NAMALWA (cell line): ENCODE measurements at regions not wholly inside any gene's neighbourhood (a gene's known extent, or its start where the extent isn't known, plus 50 kb on each side); places are given as distances from the start of the nearest gene placed in this dataset.
"Not testable (repeated sequence)": the region's sequence is repeated elsewhere in the genome, so short reads cannot be mapped to it uniquely, and the experiment has no call there.

Experiments
- DNase-seq: peaks from one replicate; pipeline ENCODE4 v3.0.0-alpha.2; 2015; ENCODE audit warnings: low spot score

DNA sequence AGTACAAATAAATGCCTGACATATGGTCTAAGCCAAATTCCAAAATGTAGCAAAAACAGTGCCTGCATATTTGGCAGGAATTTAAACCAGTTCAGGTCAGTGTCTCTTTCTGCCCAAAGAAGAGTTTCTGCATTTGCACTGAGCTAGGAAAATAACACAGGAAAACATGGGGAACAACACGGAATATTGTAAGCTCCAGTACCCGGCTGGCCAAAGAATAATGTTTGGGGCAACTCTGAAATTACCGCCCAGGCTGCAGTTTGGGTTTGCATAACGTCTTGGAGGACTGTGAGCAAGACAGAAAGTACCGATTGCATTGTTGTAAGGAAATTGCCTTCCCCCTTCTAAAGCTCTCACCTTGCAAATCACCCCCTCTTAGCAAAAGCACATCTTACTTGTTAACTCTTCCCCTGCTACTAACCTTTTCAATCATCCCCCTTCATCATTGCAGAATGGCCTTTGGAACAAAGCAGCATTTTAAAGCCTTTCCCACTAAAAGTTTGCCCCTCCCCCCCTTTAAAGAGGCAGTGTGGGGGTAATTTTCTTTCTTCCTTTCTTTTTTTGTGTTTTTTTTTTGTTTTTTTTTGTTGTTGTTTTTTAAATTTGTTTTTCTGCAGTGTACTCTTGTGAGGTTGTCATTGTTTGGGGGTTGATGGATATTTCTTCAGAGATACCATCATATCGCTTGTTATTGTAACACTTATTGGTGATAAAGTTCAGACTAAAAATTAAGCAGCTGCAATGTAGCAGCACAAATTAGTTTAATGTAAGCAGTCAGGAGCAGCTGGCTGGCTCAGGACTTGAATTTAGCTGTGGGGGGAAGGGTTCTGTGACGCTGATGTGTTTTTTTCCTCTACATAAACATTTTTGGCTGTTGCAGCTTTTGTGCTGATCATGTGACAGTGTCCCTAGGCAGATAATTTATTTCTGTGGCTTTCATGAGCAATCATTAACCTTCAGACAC, 100.0 kb upstream of the CITED2 start:
- no peak for DNase-seq

DNA sequence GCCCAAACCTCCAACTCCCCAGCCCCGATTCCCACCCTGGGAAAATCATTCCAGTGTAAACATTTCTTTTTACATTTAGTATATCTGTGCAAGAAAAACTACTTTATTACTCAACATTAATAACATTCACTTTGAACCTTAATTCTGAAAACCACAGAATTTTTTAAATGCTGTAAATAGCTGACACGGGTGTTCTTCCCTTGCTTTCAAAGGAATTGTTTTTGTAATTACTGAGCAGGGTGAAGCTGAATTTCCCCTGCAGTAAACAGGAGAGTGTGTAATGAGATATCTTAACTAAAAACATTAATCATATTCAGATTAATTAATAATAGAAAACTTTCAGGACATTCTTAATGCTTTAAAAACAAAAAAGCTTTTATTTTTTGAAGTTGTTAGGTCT, 99.3 kb upstream of the CITED2 start:
- no peak for DNase-seq

DNA sequence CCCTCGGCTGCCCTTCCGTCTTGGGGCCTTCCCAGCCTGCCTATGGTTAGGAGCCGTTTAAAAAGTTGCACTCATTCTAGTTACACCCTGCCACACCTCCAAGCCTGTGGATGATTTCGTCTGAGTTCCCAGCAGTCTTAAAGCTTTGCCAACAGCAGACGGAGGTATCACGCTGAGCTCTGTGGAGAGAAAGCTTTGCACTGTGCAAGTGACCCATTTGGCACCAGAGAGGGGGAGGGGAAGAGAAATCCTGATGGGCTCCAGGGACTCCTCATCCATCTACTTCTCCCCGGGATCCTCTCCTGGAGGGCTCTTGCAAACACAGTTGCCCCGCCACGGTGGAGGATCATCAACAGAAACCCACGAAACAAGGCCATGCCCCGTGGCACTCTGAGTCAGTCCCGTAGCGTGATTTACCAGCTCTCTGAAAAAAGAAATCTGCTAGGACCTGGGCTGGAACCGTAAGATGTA, 98.8 kb upstream of the CITED2 start:
- DNase-seq = no peak

DNA sequence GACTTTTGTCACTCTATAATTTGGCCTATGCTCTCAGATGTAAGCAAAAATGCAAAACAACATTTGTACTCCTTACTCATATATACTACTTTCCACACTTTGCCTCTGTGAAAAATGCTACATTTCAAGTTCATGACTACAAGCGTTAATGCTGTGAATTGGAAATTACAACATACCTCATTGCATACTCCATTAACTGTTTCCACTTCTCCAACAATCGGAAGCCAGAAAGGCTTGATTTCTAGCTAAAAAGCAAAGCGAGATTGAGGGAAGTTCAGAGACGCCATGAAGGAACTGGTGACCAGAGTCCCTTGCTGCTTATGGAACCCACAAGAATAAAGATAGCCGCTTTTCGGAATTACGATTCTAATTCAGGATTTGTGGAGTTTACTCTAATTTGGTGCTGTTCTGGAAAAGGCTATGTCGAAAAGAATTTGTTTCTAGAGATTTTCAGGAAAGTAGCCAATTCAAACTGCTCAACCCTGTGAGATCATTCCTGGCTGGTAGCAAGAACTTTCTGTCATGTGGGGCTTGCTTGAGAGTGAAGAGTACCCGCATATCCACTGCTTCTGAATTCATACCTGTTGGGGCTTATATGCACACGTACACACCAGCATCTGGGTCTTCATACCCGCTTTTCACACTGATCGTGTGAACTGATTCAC, 98.0 kb upstream of the CITED2 start:
- no peak for DNase-seq

DNA sequence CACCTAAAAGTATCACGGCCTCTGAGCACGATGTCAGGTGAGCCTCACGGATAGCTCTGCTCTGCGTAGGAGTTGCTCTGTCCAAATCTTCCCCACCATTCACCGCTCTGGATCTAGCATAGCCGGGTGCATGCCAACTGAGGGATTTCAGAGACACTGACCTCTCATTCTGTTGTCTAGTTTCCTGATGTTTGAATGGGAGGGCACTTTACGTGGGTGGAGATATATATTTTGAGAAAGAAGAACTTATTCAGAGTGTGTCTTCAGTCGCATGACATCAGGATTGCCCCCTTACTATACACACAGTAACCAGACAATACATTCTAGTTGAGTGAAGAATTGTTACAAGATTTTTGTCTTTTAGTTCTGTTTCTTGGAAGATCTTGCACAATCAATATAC, 96.5 kb upstream of the CITED2 start:
- no peak for DNase-seq

DNA sequence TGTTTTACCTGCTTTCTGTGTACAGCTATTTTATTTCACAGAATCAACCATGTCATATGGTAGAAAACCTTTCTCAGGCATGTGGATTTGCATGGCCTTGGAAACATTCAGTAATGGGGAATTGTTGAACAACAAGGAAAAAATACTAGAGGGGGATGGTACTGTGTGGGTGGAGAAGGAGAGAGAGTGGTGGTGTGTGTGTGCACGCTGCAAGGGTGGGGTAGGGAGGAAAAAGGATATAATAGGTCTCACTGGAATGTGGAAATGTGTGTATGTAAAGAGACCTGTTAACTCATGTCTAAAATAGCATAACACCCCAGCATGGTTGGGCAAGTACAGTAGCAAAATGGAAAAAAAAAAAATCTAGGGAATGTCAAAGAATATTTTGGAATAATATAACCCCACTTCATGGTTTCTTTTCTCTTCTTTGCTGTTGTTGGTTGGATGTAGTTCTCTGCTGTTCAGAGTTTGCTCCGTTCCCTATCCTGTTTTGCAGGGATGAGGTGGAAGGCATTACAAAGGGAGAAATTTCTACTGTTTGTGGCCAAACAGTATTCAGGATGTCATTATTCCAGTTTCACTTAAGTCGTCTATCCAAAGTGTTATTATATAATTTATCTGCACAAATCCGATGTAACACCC, 93.9 kb upstream of the CITED2 start:
- DNase-seq = no peak

DNA sequence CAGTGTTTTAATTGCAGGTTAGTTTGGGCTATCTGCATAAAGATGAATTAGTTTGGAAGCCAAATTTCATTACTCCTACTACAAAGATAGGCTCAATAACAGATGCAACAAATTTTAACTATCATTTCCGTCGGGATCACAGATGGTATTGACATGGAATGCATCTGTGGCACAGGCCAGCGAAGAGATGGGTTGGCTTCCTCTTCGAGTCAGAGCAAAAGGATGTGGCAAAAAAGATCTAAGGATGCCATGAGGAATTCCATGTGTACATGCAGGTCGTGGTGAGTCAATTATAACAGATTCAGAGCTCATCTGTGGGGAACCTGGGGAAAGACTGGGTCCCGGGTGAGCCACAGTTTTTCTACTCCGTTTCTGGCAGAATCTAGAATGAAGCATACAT, 83.0 kb upstream of the CITED2 start:
- no peak for DNase-seq

DNA sequence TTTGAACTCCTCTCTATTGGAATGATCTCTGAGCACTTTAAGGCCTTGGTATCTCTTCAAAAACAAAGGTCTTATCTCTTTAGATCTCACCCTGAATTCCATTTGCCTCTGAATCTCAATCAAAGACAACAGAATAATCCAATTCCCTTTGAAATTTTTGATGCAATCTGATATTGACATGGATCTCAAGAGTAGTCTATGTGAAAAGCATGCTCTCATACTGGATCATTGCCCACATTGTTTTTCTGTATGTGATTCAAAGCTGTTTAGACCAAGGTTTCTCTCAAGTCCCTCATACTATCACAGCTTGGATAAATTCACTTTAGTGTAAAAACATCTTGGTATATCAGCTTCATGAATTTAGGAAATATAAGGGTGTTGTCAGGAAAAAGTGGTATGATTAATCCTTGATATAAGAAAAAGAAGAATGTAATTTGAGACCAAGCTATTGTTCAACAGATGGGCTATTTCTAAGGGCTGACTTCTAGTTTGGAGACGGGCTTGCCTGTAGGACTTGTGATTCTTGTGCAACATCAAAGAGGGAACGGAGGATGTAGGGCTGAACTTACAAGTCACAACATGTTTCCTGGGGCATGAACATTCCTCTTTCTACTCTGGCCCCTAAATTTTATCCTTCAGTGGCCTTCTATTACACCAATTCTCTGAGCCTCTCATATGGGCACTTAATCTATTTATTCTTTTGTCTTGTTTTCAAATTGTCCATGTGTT, 77.9 kb upstream of the CITED2 start:
- DNase-seq = no peak

DNA sequence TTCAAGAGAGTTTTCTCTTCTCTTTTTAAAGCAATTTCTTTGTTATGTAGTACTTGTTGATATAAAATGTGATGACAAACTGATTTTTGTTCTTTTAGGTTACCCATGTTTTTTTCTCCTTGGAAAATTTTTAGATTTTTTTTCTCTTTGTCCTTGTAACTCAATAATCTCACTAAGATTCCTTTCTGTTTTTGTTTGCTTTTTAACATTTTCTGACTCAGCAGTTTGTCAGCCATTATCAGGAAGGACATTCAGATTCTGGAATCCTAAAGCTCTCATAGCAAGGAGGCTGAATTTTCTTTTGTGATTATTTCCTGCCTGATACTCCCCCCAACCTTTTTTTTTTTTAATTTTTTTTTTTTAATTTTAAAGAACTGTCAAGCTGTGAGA, 75.2 kb upstream of the CITED2 start:
- DNase-seq = no peak

DNA sequence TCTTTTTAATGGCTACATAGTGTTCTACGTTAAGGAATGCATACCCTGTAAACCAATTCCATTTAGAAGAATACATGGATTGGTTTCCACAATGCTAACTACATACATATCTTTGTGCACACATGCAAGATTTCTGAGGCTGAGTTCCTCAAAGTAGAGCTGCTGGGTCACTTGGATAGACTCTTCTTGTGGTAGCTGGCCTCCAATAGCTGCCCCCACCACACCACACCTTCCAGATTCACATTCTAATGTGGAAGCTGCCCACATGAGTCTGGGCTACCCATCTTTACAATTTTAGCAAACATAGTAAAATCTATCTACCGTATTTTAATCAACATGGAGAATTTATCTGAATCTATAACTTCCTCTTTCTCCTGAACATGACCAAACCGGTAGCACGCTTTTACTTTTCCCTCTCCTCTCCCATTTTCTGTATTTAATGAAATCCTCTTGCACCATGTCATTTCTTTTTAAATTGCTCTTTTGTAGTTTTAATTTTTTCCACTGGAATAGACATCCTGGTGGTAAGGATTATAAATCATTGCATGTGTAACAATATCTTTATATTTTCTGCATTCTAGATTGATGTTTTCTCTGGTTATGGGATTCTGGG, 74.7 kb upstream of the CITED2 start:
- no peak for DNase-seq

DNA sequence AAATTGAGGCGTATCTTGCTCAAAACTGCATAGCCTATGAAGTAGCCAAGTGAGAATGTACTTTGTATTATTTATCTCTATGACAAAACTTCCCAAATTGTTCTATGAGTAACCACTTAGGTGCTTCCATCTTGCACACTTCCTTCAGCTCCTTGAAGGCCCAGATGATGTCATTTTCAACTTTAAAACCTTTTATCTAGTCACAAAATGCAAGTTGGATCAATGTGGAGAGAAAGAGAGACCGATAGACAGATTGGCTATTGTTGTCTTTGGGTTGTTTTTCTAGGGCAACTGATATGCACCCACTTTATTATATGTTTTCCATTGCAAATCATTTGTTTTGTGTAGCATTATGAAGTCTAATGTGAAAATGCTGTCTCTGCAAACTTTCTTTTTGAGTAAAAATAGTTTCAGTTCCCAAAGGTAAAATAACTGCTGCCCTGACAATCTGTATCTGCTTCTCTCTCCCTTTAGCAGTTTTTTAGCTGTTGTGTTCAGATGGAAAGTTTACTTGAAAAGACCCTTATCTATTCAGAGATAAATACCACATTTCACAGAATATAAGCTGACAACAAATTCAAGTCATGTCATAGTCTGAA, 73.7 kb upstream of the CITED2 start:
- DNase-seq = no peak

DNA sequence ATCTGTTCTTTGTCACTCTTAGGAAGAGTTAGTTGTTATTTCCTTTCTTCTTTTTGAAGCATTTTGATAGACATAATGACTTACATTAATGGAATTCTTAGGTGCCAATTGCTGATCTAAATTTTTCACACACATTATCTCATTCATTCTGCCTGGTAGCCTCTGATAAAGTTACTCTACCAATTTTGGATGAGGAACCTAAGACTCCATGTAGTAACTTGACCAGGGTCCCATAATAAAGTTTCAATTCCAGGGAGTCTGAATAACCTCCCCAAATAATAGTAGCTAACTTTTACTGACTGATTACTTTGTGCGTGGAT, 73.2 kb upstream of the CITED2 start:
- no peak for DNase-seq

DNA sequence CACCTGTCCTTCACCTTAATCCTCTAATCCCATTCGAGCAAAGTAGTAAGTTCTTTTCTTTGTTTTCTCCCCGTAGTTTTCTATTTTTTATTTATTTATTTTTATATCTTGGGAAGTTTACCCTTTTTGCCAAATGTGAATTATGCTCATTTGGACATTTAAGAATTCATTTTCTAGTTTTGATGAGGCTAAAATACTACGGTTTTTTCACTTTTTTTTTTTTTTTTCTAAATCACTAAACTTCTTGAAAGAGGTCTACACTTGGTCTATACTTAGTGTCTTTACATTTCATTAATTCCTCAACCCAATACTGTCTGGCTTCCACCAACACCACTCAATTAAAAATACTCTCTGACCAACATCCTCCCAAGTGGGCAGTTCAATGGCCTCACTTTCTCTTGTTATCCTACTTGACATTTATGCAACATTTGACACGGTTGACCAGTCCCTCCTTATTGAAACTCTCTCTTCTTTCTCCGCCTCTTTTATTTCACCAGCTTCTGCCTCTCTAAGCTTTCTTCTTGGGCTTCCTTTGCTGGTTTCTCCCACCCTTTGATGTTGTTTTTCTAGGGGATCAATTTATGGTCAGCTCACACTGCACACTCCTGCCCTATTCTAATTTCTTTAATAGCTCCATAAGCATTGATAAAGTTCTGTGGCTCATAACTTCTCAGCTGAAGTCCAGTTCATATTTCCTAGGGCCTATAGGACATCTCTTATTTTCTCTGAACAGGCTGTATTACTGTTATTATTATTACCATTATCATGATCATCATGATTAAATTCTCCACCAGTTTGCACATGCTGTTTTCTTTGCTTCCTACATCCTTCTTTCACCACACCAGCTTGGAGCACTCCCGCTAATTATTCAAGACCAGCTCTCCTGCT, 72.6 kb upstream of the CITED2 start:
- no peak for DNase-seq

DNA sequence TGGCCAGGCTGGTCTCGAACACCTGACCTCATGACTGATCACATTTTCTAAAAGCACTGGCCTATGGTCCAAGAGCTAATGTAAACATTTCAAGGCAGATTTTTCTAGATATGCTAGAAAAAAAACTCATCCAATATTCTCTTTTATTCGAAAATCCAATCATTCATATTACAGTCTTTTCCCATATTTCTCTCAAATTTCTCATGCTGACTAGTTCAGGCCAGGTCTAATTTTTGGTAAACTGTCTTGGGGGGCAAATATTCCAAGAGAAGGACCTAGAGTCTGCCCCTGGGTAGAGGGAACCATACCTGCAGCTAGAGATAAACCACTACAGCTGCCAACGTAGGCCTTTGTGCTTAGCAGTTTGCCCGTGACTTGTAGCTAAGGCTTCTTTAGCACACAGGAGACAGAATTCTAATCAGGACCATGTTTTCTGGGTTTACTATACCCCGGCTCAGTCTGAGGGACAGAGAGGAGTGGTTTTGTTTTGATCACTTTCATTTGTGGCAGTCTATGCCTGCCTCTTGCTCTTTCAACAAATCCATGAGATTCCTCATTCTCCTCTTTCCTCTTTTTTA, 71.8 kb upstream of the CITED2 start:
- DNase-seq = no peak

DNA sequence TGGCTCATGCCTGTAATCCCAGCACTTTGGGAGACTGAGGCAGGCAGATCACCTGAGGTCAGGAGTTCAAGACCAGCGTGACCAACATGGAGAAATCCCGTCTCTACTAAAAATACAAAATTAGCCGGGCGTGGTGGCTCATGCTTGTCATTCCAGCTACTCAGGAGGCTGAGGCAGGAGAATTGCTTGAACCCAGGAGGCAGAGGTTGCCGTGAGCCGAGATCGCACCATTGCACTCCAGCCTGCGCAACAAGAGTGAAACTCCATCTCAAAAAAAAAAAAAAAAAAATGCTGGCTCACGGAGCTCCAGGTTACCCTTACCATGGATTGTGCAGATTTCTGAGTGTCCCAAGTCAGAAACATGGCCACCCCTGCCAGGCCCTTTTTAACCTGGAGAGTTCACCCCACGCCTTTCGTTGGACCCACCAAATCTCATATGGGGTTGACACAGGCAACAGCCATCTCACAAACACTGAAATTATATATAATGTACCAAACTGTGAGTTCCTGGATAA, 69.9 kb upstream of the CITED2 start:
- DNase-seq = not testable (repeated sequence)

DNA sequence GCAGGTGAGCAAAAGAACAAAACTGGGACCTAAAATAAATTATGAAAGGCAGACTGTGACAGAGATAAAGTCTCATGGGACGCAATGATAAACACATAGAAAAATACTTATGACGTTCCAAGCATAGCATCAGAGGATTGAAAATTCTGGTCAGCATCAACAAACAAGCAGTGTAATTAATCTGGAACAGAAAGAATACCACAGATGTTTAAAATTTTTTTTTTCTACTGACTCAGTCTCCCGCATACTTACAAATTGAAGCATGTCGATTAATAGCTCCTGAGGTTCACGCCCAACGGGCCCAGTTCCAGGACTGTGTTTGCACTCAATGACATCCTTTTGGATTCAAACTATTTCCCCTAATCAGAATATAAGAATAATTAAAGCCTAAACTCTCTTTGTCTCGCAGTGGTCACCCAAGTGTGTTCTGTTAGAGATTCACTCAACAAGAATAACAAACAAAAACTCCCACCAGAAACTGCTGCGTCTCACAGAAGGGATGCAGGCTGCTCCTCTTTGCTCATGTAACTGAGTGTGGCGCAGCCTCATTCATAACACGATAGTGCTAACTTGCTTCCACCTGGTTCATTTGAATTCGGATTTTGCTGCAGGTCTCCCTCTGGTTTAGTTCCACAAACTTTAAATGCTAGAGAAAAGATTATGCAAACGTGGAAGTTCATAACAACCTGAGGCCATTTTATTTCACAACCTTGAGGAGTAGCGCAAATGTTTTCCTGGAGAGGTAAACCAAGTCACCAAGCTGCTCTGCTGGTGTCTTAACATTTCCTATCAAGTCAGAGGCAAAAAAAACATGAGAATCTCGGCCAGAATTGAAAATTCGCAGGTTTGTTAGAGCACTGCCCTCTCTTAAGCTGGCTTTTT, 69.0 kb upstream of the CITED2 start:
- DNase-seq = no peak

DNA sequence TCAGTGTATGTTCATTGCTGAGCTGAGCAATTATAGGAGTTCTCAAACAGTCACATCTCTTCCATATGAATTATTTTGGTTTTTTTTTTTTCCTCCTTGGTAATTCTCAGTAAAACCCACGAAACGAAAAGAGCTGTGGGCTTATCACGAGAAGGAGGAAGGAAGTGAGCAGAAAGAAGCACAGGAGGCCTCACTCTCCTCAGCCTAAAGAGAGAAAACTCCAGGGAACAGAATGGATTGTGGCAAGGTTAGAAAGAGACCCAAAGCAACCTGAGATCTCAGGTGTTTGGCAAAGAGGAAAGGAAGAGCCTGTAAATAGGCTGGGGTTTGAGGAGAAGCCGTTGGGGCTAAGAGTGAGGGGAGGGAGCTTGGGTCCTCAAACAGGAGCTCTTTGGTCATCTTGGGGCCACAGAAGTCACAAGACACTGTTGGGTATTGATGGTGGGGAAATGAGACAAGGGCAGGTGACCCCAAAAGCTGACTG, 67.8 kb upstream of the CITED2 start:
- no peak for DNase-seq

DNA sequence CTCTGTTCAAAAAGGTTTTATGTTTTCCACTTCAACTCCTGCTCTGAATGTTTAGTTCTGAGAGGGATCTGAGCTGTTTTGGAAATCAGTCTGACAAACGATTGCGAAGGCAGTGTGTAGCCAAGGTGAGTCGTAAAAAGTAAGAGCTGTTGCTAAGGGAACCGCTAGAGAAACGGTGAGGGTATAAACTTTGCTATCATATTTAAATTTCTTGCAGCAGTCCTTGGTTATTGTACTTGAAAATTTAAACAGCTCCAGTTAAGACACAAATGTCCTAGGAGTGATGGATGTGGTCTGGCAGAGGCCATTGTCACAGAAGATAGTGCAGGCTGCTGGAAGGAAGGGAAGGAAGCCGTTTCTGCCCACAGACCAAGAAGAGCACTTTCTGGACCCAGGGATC, 64.9 kb upstream of the CITED2 start:
- no peak for DNase-seq

DNA sequence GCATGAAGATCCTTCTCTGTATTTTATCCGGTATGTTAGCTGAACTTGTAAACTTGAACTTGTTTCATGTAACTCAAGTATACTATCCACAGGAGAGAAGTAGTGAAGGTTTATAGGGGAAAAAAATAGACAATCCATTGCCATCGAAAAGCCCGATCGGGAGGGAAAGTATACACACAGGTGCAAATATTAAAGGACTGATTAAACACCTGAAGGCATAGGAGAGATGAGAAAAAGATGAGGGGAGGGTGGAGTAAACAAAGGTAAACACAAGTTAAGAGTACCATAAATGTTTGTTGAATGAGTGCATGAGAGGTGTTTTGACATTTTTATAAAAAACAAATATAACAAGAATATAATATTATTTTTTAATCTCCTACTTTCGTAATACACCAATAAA, 64.3 kb upstream of the CITED2 start:
- DNase-seq = no peak
